ENCODE measurements at regions not wholly inside any gene's neighbourhood (a gene's known extent, or its start where the extent isn't known, plus 50 kb on each side); places are given as distances from the start of the nearest gene placed in this dataset.

DNA sequence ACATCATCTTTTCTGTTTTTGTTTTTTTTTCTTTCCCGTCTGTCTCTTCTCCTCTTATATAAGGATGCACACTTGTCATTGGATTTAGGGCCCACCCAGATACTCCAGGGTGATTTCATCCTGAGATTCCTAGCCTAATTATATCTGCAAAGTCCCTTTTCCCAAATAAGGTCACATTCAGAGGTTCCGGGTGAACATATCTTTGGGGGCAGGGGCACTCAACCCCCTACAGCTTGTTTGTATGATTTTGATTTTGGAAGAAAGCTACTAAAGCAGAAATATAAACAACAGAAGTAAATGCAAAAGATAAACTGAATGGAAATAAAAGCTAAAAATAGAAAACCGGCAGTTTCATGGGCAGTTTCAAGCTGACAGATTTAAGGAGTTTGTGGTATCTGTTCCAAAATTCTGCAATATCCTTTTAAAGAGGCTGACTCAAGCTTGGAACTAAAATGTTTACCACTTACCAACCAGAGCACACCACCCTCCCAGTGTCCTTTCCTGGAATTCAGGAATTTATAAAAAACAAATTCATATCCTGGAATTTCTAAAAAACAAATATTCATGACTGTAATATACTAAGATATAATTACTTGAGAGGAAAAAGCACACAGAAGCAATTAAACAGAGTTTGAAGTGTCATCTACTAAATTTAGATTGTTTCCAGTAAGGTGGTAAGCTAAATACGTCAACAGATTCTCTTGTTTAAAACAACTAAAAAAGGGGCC lies 100.0 kb upstream of the CARMIL1 start:
- ATAC-seq (no peak), DNase-seq (ENCODE audit: low spot score) (no peak)
- no peaks in the 10 kb centered on the region for H3K36me3 Mint-ChIP-seq
- no peak for TF ChIP-seq TEAD4 (CRISPR knock-in tag; IDR thresholded peaks at IDR 0.05)
- no peak for TF ChIP-seq NR3C1 (CRISPR knock-in tag; conservative IDR thresholded peaks at IDR 0.05; ENCODE audit: low read depth)
- TF ChIP-seq, protein P1, sequence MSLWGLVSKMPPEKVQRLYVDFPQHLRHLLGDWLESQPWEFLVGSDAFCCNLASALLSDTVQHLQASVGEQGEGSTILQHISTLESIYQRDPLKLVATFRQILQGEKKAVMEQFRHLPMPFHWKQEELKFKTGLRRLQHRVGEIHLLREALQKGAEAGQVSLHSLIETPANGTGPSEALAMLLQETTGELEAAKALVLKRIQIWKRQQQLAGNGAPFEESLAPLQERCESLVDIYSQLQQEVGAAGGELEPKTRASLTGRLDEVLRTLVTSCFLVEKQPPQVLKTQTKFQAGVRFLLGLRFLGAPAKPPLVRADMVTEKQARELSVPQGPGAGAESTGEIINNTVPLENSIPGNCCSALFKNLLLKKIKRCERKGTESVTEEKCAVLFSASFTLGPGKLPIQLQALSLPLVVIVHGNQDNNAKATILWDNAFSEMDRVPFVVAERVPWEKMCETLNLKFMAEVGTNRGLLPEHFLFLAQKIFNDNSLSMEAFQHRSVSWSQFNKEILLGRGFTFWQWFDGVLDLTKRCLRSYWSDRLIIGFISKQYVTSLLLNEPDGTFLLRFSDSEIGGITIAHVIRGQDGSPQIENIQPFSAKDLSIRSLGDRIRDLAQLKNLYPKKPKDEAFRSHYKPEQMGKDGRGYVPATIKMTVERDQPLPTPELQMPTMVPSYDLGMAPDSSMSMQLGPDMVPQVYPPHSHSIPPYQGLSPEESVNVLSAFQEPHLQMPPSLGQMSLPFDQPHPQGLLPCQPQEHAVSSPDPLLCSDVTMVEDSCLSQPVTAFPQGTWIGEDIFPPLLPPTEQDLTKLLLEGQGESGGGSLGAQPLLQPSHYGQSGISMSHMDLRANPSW (CRISPR knock-in tag; conservative IDR thresholded peaks at IDR 0.05; ENCODE audit: low read depth) = no peak
- TF ChIP-seq, protein P2, sequence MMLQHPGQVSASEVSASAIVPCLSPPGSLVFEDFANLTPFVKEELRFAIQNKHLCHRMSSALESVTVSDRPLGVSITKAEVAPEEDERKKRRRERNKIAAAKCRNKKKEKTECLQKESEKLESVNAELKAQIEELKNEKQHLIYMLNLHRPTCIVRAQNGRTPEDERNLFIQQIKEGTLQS (CRISPR knock-in tag; conservative IDR thresholded peaks at IDR 0.05) = no peak
- TF ChIP-seq NFE2L1 (CRISPR knock-in tag; IDR thresholded peaks at IDR 0.05) = no peak
- TF ChIP-seq MYBL2 (CRISPR knock-in tag; IDR thresholded peaks at IDR 0.05) = no peak
- TF ChIP-seq, protein P3, sequence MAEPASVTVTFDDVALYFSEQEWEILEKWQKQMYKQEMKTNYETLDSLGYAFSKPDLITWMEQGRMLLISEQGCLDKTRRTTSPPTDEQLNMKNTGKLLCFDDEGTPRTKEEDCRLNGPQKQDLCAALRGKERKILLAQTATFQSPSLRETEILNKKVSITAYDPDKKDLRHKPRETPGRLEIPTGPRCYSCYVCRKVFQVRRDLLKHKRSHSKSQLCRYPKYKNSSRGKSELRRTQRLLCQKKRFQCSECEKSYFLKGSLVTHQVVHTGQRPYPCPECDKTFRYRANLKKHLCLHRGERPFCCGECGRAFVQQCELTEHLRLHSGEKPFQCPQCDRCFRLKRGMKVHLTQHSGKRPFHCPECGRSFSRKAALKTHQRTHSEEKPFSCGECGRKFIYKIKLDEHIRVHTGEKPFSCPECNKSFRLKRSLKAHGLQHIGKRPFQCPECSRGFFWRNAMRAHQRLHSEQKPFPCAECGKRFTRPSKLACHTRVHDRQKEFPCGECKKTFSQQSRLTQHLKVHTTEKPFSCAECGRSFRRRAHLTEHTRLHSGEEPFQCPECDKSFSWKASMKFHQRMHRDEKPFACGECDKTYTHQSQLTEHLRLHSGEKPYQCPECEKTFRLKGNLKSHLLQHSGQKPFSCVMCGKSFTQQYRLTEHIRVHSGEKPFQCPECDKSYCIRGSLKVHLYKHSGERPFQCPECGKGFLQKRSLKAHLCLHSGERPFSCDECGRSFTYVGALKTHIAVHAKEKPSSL (CRISPR knock-in tag; conservative IDR thresholded peaks at IDR 0.05) = no peak
- no peak for TF ChIP-seq ZNF219 (CRISPR knock-in tag; IDR thresholded peaks at IDR 0.05; ENCODE audit: borderline replicate concordance)
- TF ChIP-seq, protein P4, sequence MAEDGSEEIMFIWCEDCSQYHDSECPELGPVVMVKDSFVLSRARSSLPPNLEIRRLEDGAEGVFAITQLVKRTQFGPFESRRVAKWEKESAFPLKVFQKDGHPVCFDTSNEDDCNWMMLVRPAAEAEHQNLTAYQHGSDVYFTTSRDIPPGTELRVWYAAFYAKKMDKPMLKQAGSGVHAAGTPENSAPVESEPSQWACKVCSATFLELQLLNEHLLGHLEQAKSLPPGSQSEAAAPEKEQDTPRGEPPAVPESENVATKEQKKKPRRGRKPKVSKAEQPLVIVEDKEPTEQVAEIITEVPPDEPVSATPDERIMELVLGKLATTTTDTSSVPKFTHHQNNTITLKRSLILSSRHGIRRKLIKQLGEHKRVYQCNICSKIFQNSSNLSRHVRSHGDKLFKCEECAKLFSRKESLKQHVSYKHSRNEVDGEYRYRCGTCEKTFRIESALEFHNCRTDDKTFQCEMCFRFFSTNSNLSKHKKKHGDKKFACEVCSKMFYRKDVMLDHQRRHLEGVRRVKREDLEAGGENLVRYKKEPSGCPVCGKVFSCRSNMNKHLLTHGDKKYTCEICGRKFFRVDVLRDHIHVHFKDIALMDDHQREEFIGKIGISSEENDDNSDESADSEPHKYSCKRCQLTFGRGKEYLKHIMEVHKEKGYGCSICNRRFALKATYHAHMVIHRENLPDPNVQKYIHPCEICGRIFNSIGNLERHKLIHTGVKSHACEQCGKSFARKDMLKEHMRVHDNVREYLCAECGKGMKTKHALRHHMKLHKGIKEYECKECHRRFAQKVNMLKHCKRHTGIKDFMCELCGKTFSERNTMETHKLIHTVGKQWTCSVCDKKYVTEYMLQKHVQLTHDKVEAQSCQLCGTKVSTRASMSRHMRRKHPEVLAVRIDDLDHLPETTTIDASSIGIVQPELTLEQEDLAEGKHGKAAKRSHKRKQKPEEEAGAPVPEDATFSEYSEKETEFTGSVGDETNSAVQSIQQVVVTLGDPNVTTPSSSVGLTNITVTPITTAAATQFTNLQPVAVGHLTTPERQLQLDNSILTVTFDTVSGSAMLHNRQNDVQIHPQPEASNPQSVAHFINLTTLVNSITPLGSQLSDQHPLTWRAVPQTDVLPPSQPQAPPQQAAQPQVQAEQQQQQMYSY (CRISPR knock-in tag; IDR thresholded peaks at IDR 0.05) = no peak
- TF ChIP-seq ZNF263 (CRISPR knock-in tag; IDR thresholded peaks at IDR 0.05; ENCODE audit: low read depth) = no peak
- TF ChIP-seq, protein P5, sequence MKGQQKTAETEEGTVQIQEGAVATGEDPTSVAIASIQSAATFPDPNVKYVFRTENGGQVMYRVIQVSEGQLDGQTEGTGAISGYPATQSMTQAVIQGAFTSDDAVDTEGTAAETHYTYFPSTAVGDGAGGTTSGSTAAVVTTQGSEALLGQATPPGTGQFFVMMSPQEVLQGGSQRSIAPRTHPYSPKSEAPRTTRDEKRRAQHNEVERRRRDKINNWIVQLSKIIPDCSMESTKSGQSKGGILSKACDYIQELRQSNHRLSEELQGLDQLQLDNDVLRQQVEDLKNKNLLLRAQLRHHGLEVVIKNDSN (CRISPR knock-in tag; IDR thresholded peaks at IDR 0.05) = no peak
- no peak for TF ChIP-seq GRHL2 (CRISPR knock-in tag; IDR thresholded peaks at IDR 0.05; ENCODE audit: insufficient replicate concordance, severe bottlenecking)
- TF ChIP-seq, protein P6, sequence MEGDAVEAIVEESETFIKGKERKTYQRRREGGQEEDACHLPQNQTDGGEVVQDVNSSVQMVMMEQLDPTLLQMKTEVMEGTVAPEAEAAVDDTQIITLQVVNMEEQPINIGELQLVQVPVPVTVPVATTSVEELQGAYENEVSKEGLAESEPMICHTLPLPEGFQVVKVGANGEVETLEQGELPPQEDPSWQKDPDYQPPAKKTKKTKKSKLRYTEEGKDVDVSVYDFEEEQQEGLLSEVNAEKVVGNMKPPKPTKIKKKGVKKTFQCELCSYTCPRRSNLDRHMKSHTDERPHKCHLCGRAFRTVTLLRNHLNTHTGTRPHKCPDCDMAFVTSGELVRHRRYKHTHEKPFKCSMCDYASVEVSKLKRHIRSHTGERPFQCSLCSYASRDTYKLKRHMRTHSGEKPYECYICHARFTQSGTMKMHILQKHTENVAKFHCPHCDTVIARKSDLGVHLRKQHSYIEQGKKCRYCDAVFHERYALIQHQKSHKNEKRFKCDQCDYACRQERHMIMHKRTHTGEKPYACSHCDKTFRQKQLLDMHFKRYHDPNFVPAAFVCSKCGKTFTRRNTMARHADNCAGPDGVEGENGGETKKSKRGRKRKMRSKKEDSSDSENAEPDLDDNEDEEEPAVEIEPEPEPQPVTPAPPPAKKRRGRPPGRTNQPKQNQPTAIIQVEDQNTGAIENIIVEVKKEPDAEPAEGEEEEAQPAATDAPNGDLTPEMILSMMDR (IDR thresholded peaks at IDR 0.05) = no peak
- TF ChIP-seq JUN (CRISPR knock-in tag; IDR thresholded peaks at IDR 0.05) = no peak
- TF ChIP-seq, protein P7, sequence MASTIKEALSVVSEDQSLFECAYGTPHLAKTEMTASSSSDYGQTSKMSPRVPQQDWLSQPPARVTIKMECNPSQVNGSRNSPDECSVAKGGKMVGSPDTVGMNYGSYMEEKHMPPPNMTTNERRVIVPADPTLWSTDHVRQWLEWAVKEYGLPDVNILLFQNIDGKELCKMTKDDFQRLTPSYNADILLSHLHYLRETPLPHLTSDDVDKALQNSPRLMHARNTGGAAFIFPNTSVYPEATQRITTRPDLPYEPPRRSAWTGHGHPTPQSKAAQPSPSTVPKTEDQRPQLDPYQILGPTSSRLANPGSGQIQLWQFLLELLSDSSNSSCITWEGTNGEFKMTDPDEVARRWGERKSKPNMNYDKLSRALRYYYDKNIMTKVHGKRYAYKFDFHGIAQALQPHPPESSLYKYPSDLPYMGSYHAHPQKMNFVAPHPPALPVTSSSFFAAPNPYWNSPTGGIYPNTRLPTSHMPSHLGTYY (CRISPR knock-in tag; IDR thresholded peaks at IDR 0.05) = no peak
- TF ChIP-seq, protein P8, sequence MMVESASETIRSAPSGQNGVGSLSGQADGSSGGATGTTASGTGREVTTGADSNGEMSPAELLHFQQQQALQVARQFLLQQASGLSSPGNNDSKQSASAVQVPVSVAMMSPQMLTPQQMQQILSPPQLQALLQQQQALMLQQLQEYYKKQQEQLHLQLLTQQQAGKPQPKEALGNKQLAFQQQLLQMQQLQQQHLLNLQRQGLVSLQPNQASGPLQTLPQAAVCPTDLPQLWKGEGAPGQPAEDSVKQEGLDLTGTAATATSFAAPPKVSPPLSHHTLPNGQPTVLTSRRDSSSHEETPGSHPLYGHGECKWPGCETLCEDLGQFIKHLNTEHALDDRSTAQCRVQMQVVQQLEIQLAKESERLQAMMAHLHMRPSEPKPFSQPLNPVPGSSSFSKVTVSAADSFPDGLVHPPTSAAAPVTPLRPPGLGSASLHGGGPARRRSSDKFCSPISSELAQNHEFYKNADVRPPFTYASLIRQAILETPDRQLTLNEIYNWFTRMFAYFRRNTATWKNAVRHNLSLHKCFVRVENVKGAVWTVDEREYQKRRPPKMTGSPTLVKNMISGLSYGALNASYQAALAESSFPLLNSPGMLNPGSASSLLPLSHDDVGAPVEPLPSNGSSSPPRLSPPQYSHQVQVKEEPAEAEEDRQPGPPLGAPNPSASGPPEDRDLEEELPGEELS (CRISPR knock-in tag; IDR thresholded peaks at IDR 0.05) = no peak
- H3K9me3 Mint-ChIP-seq = no peaks in the 10 kb centered on the region
- H3K4me3 Mint-ChIP-seq = no peak overlapping the region
- CTCF ChIA-PET = no interaction called here
- POLR2A ChIA-PET = interaction anchor here (0.6 kb wide), 1 partner anchor 9 kb away, joined by 4 read pairs; no protein-coding TSS in a partner anchor
- H3K4me1 Mint-ChIP-seq = no peaks in the 10 kb centered on the region
- H3K27me3 Mint-ChIP-seq (ENCODE audit: low read depth) = no peaks in the 10 kb centered on the region
- no peak overlapping the region for H3K27ac Mint-ChIP-seq

All from WTC11 (cell line).